ENCODE measurements at regions not wholly inside any gene's neighbourhood (a gene's known extent, or its start where the extent isn't known, plus 50 kb on each side); places are given as distances from the start of the nearest gene placed in this dataset.

- H3K79me2 ChIP-seq (ENCODE audit: control insufficient read depth in 1 of 2, insufficient read depth in 2 of 2, low read length in 2 of 2), result no peaks in the 10 kb centered on the region
- H2BK12ac ChIP-seq (ENCODE audit: low read depth, low read length), result no peak overlapping the region
- H3K4me3 ChIP-seq (ENCODE audit: extremely low read depth in 1 of 4, insufficient read depth in 2 of 4, low read depth in 3 of 4, low read length in 4 of 4), result no peak overlapping the region
- H3K56ac ChIP-seq (replicated peaks; ENCODE audit: insufficient read length, low read depth, low read length), result no peak overlapping the region
- H3K9ac ChIP-seq (replicated peaks in 1 of 4; ENCODE audit: extremely low read depth in 1 of 4, low read depth in 3 of 4, low read length in 3 of 4), result no peak overlapping the region
- no peak overlapping the region for H4K8ac ChIP-seq (ENCODE audit: extremely low read depth, insufficient read depth, low read length)
- no peaks in the 10 kb centered on the region for H3K23me2 ChIP-seq (ENCODE audit: low read depth, low read length)
- H3K9me3 ChIP-seq (ENCODE audit: insufficient read depth in 2 of 2, low read depth in 1 of 2, low read length in 1 of 2), result no peaks in the 10 kb centered on the region
- no peak for FAIRE-seq
- no peak overlapping the region for H3K4ac ChIP-seq (replicated peaks; ENCODE audit: insufficient read length, low read depth, low read length)
- H3K14ac ChIP-seq (ENCODE audit: insufficient read length), result no peak overlapping the region
- H2BK5ac ChIP-seq (ENCODE audit: low read depth, low read length), result no peak overlapping the region
- POLR2A ChIA-PET (ENCODE audit: partially characterized antibody), result no interaction called here
- H3K23ac ChIP-seq (ENCODE audit: insufficient read length), result no peak overlapping the region
- H2AFZ ChIP-seq (ENCODE audit: low read length), result no peak overlapping the region
- H2BK20ac ChIP-seq (ENCODE audit: low read length), result no peak overlapping the region
- DNase-seq (ENCODE audit: low read depth in 1 of 2, low spot score in 2 of 2), result no peak
- no peak overlapping the region for H3K18ac ChIP-seq (ENCODE audit: extremely low read depth, low read length)
- H3K36me3 ChIP-seq (ENCODE audit: control insufficient read depth in 2 of 4, insufficient read depth in 4 of 4, low read length in 3 of 4), result no peaks in the 10 kb centered on the region
- H2BK120ac ChIP-seq (replicated peaks; ENCODE audit: low read depth, low read length), result no peak overlapping the region
- H3K27me3 ChIP-seq (replicated peaks in 1 of 4; ENCODE audit: control insufficient read depth in 3 of 4, extremely low read depth in 1 of 4, insufficient read depth in 3 of 4, low read length in 3 of 4), result no peaks in the 10 kb centered on the region
- no peak overlapping the region for H3K4me2 ChIP-seq (ENCODE audit: insufficient read depth in 1 of 2, low read depth in 2 of 2, low read length in 2 of 2)
- 82% methylated on average over 3 of the region's 3 CpGs; no CpG with 5 or more reads in 1 of the 2 experiments for WGBS, 2 experiments (ENCODE audit: extremely low coverage in 1 of 2, insufficient coverage in 1 of 2, insufficient read length in 1 of 2, insufficient replicate concordance in 2 of 2, low coverage in 1 of 2, low lambda C conversion rate in 2 of 2, missing lambda C conversion rate in 1 of 2)
- H3K79me1 ChIP-seq (ENCODE audit: low read depth, low read length), result no peaks in the 10 kb centered on the region
- H3K27ac ChIP-seq (ENCODE audit: low read depth, low read length), result no peak overlapping the region
- H2AK5ac ChIP-seq (ENCODE audit: low read depth, low read length), result no peak overlapping the region
- CTCF ChIA-PET (ENCODE audit: partially characterized antibody), result no interaction called here
- no peaks in the 10 kb centered on the region for H4K20me1 ChIP-seq (replicated peaks in 1 of 2; ENCODE audit: control insufficient read depth in 1 of 2, insufficient read depth in 2 of 2, low read length in 2 of 2)
- no peak overlapping the region for H4K91ac ChIP-seq (replicated peaks; ENCODE audit: insufficient read length, low read length)
- H3K4me1 ChIP-seq (replicated peaks in 1 of 4; ENCODE audit: control insufficient read depth in 3 of 4, insufficient read depth in 4 of 4, low read length in 3 of 4), result no peaks in the 10 kb centered on the region
- no peak overlapping the region for H4K5ac ChIP-seq (ENCODE audit: insufficient read length, low read depth, low read length)
- TF ChIP-seq CBX5 (IDR thresholded peaks at IDR 0.05; ENCODE audit: low read depth, low read length) (no peak), RFX5 (IDR thresholded peaks at IDR 0.05; ENCODE audit: borderline replicate concordance, low read depth, low read length) (no peak), TAF7 (optimal IDR thresholded peaks at IDR 0.05; ENCODE audit: borderline replicate concordance, low read depth, low read length) (no peak), NRF1 (IDR thresholded peaks at IDR 0.05; ENCODE audit: low read depth, low read length) (no peak), SUZ12 (IDR thresholded peaks at IDR 0.05; ENCODE audit: low read length) (no peak), SAP30 (IDR thresholded peaks at IDR 0.05; ENCODE audit: insufficient read depth, insufficient replicate concordance, low read length) (no peak), CBX8 (IDR thresholded peaks at IDR 0.05; ENCODE audit: borderline replicate concordance, low read depth, low read length) (no peak), RBBP5 (IDR thresholded peaks at IDR 0.05; ENCODE audit: borderline replicate concordance, low read depth, low read length) (no peak)
- H2BK15ac ChIP-seq (ENCODE audit: low read length), result no peak overlapping the region
Observed at GRCh38 chr5:8226148-8226547, 357.2 kb downstream of the MTRR start.

Data from H1 (cell line).